ENCODE measurements at regions not wholly inside any gene's neighbourhood (a gene's known extent, or its start where the extent isn't known, plus 50 kb on each side); places are given as distances from the start of the nearest gene placed in this dataset.
"Not testable (repeated sequence)": the region's sequence is repeated elsewhere in the genome, so short reads cannot be mapped to it uniquely, and the experiment has no call there.

- no peak for DNase-seq
Measured at GRCh38 chr1:189141056-189141455, 1336.6 kb downstream of the BRINP3 start.

DNA sequence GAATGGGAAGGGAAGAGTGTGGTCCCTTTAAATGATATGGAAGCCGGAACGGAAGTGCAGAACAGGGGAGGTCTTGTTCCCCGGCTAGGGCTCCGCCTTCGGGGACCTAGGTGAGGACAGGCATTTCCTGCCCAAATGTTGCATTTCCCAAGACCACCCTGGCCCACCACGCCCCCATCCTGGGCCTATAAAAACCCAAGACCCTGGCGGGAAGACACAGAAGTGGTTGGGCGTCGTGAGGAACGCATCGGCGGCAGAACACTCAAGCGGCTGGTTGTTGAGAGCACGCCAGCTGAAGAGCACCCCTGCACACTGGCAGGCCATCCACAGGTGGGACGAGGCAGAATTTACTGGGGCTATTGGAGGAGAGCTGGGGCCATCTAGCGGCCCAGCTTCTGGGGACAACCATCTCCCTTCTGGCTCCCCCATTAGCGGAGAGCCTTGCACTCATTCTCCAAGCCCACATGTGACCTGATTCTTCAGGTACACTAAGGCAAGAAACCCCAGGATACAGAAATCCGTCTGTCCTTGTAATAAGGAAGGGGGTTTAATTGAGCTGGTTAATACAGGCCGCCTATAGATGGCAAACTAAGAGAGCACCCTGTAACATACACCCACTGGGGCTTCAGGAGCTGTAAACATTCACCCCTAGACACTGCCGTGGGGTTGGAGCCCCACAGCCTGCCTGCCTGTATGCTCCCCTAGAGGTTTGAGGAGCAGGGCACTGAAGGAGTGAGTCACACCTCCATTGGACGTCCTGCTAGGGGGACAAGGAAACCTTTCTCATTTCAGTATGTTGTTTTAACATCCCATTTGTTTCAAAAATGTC is 1327.9 kb downstream of the BRINP3 start:
- DNase-seq: no peak

DNA sequence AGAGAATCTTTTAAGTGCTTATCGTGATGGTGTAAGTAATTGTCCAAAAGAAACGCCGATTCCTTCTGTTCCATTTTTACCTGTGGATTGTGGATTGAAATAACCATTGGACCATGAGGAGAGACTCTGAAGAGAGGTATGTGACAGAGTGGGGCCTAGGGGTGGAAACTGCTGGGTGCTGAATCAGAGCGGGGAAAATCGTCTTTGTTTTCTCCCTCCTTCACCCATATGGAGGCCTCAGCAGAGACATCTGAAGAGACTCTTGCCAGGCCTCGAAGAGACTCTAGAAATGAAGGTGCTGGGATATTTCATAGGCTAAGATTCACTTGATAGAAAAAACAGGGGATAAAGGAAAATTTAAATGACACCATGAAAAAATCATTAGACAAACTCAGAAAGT is 1327.0 kb downstream of the BRINP3 start:
- no peak for DNase-seq

GRCh38 chr1:189151361-189151760 is 1326.3 kb downstream of the BRINP3 start:
- no peak for DNase-seq

DNA sequence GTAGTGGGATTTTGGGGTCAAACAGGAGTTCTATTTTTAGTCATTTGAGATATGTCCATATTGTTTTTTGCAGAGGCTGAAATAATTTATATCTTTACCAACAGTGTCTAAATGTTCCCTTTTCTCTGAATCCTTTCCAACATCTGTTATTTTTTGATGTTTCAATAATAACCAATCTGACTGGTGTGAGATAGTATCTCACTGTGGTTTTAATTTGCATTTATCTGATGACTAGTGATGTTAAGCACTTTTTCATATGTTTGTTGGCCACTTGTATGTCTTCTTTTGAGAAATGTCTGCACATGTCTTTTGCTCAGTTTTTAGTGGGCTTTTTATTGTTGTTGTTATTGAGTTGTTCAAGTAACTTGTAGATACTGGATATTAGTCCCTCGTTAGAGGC is 1325.0 kb downstream of the BRINP3 start:
- DNase-seq: no peak

DNA sequence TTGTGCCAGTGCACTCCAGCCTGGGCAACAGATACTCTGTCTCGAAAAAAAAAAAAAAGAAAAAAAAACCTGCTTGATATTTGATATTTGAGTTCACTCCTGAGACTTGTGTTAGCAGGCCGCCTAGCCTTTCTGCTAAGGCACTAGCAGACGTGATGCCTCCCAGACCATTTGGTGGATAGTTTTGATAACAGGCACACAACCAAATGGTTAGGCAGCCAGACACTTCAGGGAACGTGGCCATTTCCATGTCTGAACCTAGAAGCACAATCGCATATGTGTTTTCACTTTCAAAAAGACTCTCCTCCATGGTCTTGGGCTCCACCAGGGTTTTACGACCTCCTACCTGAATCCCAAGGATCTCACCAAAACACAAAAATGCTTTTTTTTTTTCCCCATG is 1319.5 kb downstream of the BRINP3 start:
- no peak for DNase-seq

GRCh38 chr1:189175889-189176288 is 1301.8 kb downstream of the BRINP3 start:
- DNase-seq: no peak

DNA sequence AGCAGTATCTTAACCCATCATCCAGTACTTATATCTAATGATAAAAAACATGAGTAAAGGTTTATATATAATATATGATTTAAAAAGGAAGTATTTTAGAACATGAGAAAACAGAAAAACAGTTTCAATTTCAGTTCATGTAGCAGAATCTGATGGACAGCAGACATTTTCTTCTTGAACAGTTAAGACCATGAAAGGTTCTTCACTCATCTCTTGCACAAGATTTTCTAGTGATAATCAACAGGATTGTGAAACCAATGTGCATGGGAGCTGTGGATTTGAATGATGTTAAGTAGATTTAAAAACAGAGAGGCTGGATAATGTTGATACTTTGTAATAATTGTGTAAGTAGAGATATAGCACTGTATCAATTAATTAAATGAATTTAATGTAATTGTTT is 1297.6 kb downstream of the BRINP3 start:
- DNase-seq: no peak

DNA sequence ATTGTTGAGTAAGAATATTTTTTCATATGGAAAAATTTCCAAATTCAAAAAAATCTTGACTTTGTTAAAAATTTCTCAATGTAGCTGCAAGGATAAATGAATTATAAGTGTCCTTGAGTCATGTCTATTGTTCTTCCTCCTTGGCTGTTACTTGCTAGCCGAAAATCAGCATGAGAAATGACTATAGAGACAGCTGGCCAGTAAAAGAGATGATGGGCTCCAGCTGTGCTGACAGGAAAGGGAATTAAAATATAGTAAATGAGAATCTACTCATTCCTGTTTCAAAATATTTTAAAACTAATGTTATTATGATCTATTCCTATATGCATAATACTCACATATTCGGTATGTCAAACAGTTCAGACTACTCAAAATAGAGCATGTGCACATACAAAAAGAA is 1292.6 kb downstream of the BRINP3 start:
- DNase-seq: no peak

- DNase-seq: no peak
Measured at GRCh38 chr1:189192741-189193520, 1284.7 kb downstream of the BRINP3 start.

- DNase-seq: no peak
Measured at GRCh38 chr1:189205863-189206262, 1271.8 kb downstream of the BRINP3 start.

GRCh38 chr1:189206617-189207016 is 1271.0 kb downstream of the BRINP3 start:
- DNase-seq: no peak

DNA sequence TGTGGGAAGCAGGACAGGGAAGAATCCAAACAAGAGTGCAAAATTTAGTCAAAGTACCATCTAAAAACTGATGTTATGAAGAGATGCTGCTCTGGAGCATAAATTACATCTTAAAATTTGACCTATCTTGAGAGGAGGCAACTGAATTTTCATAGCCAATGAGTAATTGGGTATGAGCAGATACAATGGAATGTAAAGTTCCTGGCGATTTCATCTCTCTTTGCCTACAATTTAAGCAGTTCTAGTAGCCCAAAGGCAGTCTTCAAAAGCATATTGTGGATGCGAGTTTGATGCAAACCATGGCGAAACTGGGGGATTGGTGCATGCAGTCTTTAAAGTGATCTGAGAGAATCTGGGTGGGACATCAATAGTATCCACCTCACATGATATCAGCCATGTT is 1265.9 kb downstream of the BRINP3 start:
- no peak for DNase-seq

GRCh38 chr1:189212606-189213005 is 1265.1 kb downstream of the BRINP3 start:
- no peak for DNase-seq

DNA sequence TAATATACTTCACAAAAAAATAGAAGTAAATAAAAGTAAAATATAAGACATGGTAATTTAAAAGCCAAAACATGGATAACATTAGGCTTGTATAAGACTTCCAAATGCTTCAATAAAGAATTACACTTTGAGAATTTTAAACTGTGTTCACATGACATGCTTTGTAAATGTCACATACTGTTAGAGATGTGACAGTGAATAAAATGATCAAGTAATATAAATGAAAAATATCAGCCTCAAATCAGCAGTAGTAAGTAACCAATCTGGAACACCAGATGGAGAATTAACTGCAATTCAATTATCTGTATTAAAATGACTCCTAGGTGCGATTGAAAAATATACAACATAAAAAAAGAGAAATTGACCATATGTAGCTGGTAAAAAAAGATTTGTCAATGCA is 1260.8 kb downstream of the BRINP3 start:
- DNase-seq: no peak

- DNase-seq: no peak
Measured at GRCh38 chr1:189217646-189218045, 1260.0 kb downstream of the BRINP3 start.

- no peak for DNase-seq
Measured at GRCh38 chr1:189220750-189221149, 1256.9 kb downstream of the BRINP3 start.

DNA sequence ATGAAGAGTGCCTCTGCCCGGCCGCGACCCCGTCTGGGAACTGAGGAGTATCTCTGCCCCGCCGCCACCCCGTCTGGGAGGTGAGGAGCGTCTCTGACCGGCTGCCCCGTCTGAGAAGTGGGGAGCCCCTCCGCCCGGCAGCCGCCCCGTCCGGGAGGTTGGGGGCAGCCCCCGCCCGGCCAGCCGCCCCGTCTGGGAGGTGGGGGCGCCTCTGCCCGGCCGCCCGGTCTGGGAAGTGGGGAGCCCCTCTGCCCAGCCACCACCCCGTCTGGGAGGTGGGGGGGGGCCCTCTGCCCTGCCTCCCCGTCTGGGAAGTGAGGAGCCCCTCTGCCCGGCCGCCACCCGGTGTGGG is 1251.9 kb downstream of the BRINP3 start:
- DNase-seq: not testable (repeated sequence)

DNA sequence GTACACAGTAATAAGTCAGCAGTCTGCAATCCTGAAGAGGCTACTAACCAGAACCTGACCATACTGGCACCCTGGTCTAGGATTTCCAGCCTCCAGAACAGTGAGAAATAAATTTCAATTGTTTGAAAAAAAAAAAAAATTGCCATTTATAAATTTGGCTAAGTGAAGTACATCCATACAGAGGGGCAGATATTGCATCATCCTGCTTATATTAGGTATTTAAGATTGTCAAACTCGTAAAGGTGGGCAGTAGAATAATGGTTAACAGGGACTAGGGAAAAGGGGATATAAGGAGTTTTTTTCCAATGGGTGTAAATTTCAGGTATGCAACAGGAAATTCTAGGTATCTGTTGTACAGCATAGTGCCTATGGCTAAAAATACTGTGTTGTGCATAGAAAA is 1250.9 kb downstream of the BRINP3 start:
- no peak for DNase-seq

- no peak for DNase-seq
Measured at GRCh38 chr1:189237008-189237407, 1240.7 kb downstream of the BRINP3 start.

DNA sequence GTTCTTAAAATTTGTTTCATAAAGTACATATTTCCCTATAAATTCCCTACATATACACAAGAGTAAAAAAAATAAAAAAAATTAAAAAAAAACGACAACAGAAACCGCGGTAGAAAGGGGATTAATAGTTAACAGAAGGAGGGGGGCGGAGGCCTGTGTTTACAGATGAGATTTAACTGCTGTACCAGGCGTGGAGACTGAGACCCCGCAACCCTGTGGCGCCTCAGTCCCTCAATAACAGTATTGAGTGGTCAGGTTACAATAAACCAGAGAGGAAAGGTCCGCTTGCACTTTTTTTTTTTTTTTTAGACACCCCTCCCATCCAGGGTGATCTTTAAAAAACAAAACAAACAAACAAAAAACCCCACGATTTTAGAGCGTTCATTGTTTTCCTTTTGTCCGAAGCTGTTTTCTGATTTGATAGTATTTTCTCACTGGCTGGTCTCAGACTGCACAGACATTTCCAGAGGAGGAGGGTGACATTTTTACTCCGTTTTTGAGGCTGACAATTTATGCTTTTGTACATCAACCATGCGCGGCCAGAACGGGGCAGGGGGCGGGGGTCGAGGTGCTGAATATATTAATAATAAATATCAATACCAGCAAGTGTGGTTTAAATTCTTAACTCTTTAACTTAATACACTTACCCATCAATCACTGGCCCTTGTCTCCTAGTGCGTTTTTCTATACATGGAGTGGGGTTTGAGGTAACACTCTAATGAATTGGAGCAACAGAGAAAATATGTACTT is 1223.9 kb downstream of the BRINP3 start:
- DNase-seq: no peak

DNA sequence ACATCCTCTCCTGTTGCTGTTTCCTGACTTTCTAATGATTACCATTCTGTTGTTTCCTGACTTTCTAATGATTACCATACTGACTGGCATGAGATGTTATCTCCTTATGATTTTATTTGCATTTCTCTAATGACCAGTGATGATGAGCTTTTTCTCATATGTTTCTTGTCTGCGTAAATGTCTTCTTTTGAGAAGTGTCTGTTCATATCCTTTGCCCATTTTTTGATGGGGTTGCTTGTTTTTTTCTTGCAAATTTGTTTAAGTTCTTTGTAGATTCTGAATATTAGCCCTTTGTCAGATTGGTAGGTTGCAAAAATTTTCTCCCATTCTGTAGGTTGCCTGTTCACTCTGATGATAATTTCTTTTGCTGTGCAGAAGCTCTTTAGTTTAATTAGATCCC is 1216.5 kb downstream of the BRINP3 start:
- not testable (repeated sequence) for DNase-seq

DNA sequence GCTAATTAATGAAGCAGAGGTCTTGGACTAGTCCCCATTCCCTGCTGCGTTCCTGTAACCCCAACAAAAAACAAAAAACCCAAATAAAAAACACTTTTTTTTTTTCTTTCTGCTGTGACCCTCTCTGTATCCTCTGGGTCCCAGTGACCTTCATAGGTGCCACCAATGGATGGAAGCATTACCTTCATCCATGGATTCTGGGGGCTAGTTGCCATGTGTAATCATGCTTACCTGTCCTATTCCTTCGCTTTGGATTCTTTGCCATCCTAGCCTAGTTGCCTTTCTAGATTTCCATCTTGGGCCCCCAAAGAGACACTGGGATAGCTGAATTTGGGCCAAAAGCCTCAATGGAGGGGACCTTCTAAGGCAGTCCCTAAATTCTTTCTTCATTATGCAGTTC is 1208.7 kb downstream of the BRINP3 start:
- DNase-seq: no peak

DNA sequence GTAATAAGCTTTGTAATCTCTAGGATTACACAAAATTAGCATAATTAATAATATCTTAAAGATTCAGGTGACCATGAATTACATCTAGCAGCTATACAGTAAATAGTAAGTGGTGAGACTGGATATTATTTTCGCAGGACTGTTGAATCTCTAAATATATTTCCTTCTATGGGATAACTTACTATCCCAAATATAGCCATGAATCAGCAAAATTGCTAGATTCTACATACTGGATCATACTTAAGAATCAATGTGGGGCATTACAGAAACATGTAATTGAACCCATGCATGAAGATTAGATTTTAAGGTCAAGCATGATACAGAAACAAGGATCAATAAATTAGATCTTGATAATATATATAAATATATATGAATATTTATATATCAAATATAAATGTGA is 1203.4 kb downstream of the BRINP3 start:
- DNase-seq: no peak

Measured in NCI-H446 (cell line).